Heart left ventricle (tissue), 16 donors: ENCODE measurements at regions not wholly inside any gene's neighbourhood (a gene's known extent, or its start where the extent isn't known, plus 50 kb on each side); places are given as distances from the start of the nearest gene placed in this dataset.

ENCODE experiments used
- ATAC-seq, 4 donors: fragments of 200-7000 bp; cut with Tn5 transposase; one replicate each; pipeline ENCODE4 v1.9.1; 2020 to 2022; ENCODE audit warnings: moderate library complexity in 4 of 4, mild to moderate bottlenecking in 3 of 4, moderate number of reproducible peaks in 1 of 4
- DNase-seq, 5 donors: peaks; one replicate each; pipeline ENCODE4 v3.0.0-alpha.2; 2020
- H3K27ac ChIP-seq, 12 donors: fragments of 200-600 bp; sonication (generic) in 4 of 12; one replicate each; pipeline versions ENCODE4 v1.5.0 to v1.8.0; 2016 to 2022; ENCODE audit warnings: mild to moderate bottlenecking in 2 of 12
- H3K27me3 ChIP-seq, 9 donors: fragments of 200-600 bp; sonication (generic) in 2 of 9; one replicate each; pipeline versions ENCODE4 v1.5.1 to v1.8.0; 2016 to 2022; ENCODE audit warnings: mild to moderate bottlenecking in 3 of 9
- H3K36me3 ChIP-seq, 9 donors: fragments of 200-600 bp; sonication (generic) in 2 of 9; one replicate each; pipeline versions ENCODE4 v1.5.0 to v1.8.0; 2018 to 2022; ENCODE audit warnings: mild to moderate bottlenecking in 2 of 9
- H3K4me1 ChIP-seq, 12 donors: fragments of 200-600 bp; sonication (generic) in 4 of 12; one replicate each; pipeline versions ENCODE4 v1.5.0 to v1.8.0; 2016 to 2022; ENCODE audit warnings: mild to moderate bottlenecking in 3 of 12
- H3K4me3 ChIP-seq, 12 donors: fragments of 200-600 bp; sonication (generic) in 4 of 12; one replicate each; pipeline versions ENCODE4 v1.5.0 to v1.8.0; 2017 to 2022; ENCODE audit warnings: mild to moderate bottlenecking in 9 of 12, moderate library complexity in 4 of 12
- H3K9me3 ChIP-seq, 12 donors: fragments of 200-600 bp; sonication (generic) in 4 of 12; one replicate each; pipeline versions ENCODE4 v1.5.0 to v1.8.0; 2016 to 2022; ENCODE audit warnings: mild to moderate bottlenecking in 1 of 12
- POLR2A ChIP-seq, 2 donors: fragments of 450-650 bp; IDR thresholded peaks; one replicate each; pipeline ENCODE4 v1.6.1; 2017; ENCODE audit warnings: antibody characterized with exemption in 2 of 2, mild to moderate bottlenecking in 2 of 2, moderate library complexity in 2 of 2
- WGBS, 4 donors: extraction: QIAGEN DNeasy Blood & Tissue Kit in 2 of 4; methylation state at CpG; one replicate each; pipeline versions ENCODE4 v1.1.5 to v1.1.7; 2013 to 2018; 5-methylcytosine and 5-hydroxymethylcytosine counted together
- intact Hi-C, 10 donors: fragments of 100-400 bp; cut with DNase I; formaldehyde crosslinking; loops; one replicate each; pipeline versions ENCODE4 v1.11.1 to v1.14.2; 2022
- TF ChIP-seq, protein P1 (sequence below), 12 donors: fragments of 200-600 bp; sonication (generic) in 4 of 12; IDR thresholded peaks; one replicate each; pipeline versions ENCODE4 v1.5.0 to v1.8.0; 2018 to 2022; ENCODE audit warnings: antibody characterized with exemption in 12 of 12, mild to moderate bottlenecking in 5 of 12
- donor health status: ischemic (EF 13 %, LVEDD 7.1; RV severe dilation, severe dysfunction).
- donor health status: healthy with polysubstance abuse.
- donor health status: DM: no; HTN: yes; CAD: no.
- donor health status: DM: no; HTN: no; CAD: no.
- donor health status: ischemic (EF 25% LVEDD 6.9; RV normal size, moderate dysfunction).
- donor health status: ischemic (EF 25% LVEDD 5.7; RV mildly dilated, moderate dysfunction).
- donor health status: healthy.
- donor health status: DM: yes; HTN: yes; CAD: no.
- donor health status: ischemic (EF 35%, LVEDD 5.7; RV mildly dilated, moderate dysfunction).
- donor health status: nonischemic (EF 11% LVEDD 7.7; RV severe dilation, severe dysfunction).
- donor health status: DM: yes; HTN: yes; CAD: no.
- donor health status: PGD.
- donor health status: ischemic (EF 29% LVEDD 5.4; RV normal size, mild dysfunction).
- donor health status: nonischemic (EF 23%, LVEDD 6.1; RV moderate dilation, normal function).

DNA sequence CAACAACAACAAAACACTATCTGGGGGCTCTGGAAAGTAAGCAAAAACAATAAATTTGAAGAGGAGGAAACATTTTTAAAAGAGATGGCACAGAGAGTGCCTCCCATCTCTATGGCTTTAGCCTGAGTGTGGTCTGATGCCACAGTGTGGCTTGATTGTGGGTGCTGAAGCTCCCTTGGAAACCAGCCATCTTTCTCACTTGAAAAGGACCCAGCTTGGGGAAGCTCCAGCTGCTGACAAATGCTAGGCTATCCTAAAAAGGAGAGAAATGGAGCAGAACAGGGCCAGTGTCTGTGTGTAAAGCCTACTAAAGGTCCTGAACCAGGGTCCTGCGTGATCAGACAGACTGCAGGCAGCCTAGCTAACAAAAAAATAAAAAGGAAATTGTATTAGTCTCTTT lies 642.0 kb upstream of the PTBP2 start:
- WGBS, 4 donors = 83 to 87% (median 84%) methylated on average over 1 of the region's 1 CpG
- Histone ChIP-seq H3K27me3 (no peaks in the 10 kb centered on the region), H3K27ac (no peak overlapping the region), H3K4me1 (no peaks in the 10 kb centered on the region), H3K9me3 (no peaks in the 10 kb centered on the region), H3K4me3 (no peak overlapping the region), H3K36me3 (no peaks in the 10 kb centered on the region)
- ATAC-seq = no peak
- intact Hi-C loops = no loop called here
- DNase-seq = no peak
- TF ChIP-seq POLR2A (IDR thresholded peaks at IDR 0.05) = no peak
- TF ChIP-seq, protein P1, sequence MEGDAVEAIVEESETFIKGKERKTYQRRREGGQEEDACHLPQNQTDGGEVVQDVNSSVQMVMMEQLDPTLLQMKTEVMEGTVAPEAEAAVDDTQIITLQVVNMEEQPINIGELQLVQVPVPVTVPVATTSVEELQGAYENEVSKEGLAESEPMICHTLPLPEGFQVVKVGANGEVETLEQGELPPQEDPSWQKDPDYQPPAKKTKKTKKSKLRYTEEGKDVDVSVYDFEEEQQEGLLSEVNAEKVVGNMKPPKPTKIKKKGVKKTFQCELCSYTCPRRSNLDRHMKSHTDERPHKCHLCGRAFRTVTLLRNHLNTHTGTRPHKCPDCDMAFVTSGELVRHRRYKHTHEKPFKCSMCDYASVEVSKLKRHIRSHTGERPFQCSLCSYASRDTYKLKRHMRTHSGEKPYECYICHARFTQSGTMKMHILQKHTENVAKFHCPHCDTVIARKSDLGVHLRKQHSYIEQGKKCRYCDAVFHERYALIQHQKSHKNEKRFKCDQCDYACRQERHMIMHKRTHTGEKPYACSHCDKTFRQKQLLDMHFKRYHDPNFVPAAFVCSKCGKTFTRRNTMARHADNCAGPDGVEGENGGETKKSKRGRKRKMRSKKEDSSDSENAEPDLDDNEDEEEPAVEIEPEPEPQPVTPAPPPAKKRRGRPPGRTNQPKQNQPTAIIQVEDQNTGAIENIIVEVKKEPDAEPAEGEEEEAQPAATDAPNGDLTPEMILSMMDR (IDR thresholded peaks at IDR 0.05) = no peak

DNA sequence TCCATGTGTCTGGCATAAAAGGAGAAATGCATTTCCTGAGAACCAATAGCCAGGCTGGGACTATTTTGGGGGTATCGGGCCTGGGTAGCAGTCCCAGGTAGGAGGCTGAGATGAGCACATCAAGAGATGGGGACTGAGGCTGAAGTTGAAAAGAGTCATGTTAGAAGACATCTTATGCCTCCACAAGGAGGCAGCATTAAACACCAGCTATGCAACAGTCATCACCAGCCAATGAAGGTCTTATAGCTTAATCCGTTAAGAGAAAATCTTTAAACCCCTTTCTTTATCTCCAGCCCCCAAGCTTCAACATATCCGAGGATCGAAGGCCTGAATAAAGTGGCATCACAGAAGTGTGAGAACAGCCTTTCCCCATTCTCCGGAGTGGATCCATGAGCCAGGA lies 640.7 kb upstream of the PTBP2 start:
- intact Hi-C loops = no loop called here
- TF ChIP-seq, protein P1 (IDR thresholded peaks at IDR 0.05) = no peak
- TF ChIP-seq POLR2A (IDR thresholded peaks at IDR 0.05) = no peak
- ATAC-seq (no peak), DNase-seq (no peak)
- H3K27me3 ChIP-seq = no peaks in the 10 kb centered on the region
- no peak overlapping the region for H3K4me3 ChIP-seq
- H3K36me3 ChIP-seq = no peaks in the 10 kb centered on the region
- H3K9me3 ChIP-seq = no peaks in the 10 kb centered on the region
- 90 to 95% (median 92%) methylated on average over 5 of the region's 5 CpGs for WGBS, 4 donors
- H3K27ac ChIP-seq = no peak overlapping the region
- H3K4me1 ChIP-seq = no peaks in the 10 kb centered on the region

- no peaks in the 10 kb centered on the region for H3K27me3 ChIP-seq
- ATAC-seq = no peak
- no peaks in the 10 kb centered on the region for H3K4me1 ChIP-seq
- no peak overlapping the region for H3K4me3 ChIP-seq
- TF ChIP-seq POLR2A (IDR thresholded peaks at IDR 0.05) = no peak
- TF ChIP-seq, protein P1 (IDR thresholded peaks at IDR 0.05) = no peak
- H3K36me3 ChIP-seq = no peaks in the 10 kb centered on the region
- H3K9me3 ChIP-seq = peaks cover 0 to 4% (median 0%) of the 10 kb centered on the region in 12 donors
- intact Hi-C loops = no loop called here
- DNase-seq = no peak
- H3K27ac ChIP-seq = no peak overlapping the region
- WGBS, 4 donors = 63 to 88% (median 78%) methylated on average over 1 of the region's 1 CpG
These were observed 633.9 kb upstream of the PTBP2 start for GRCh38 chr1:96087719-96088118.

DNA sequence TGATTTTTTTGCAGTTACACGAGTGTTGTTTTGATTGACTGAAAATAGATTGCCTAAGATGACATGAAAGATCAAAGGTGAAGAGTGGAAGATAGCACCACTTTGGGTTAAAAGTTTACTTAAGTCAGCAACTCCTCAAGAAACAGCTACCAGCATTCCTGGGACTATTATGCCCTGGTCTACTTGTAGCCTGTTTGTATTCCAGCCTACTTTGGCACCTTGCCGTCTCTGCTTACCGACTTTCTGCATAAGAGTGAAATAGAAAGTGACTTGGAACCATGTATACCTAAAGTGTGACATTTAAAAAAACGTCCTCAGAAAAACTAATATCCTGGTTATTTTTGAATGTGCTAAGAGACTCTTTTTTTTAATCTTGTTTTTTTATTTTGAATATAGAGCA lies 631.5 kb upstream of the PTBP2 start:
- Histone ChIP-seq H3K36me3 (no peaks in the 10 kb centered on the region), H3K27me3 (no peaks in the 10 kb centered on the region), H3K9me3 (peaks cover 0 to 4% (median 0%) of the 10 kb centered on the region in 12 donors), H3K4me1 (no peaks in the 10 kb centered on the region), H3K4me3 (no peak overlapping the region), H3K27ac (no peak overlapping the region)
- ATAC-seq = no peak
- TF ChIP-seq, protein P1 (IDR thresholded peaks at IDR 0.05) = no peak
- TF ChIP-seq POLR2A (IDR thresholded peaks at IDR 0.05) = no peak
- DNase-seq = no peak
- intact Hi-C loops = no loop called here
- 49 to 62% (median 51%) methylated on average over 4 of the region's 4 CpGs for WGBS, 4 donors
